ENCODE measurements at regions not wholly inside any gene's neighbourhood (a gene's known extent, or its start where the extent isn't known, plus 50 kb on each side); places are given as distances from the start of the nearest gene placed in this dataset.

DNA sequence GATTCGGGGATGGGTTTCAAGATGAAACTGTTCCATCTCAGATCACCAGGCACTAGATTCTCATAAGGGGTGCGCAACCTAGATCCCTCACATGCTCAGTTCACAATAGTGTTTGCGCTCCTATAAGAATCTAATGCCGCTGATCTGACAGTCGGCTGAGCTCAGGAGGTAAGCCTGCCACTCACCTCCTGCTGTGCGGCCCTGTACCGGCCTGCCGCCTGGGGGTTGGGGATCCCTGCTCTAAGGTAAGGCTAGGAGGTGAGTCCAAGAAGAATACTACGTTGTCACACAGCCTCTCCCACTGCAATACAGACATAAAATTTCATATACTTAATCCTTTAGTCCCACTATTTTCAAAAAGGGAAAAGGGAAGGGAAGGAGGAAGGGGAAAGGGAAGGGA is 213.4 kb upstream of the HCCS start:
- no peak overlapping the region for H3K4me2 ChIP-seq
- TF ChIP-seq RAD21 (conservative IDR thresholded peaks at IDR 0.05 in 1 of 2, IDR thresholded peaks at IDR 0.05 in 1 of 2) (no peak), CHD2 (IDR thresholded peaks at IDR 0.05; ENCODE audit: low read length, partially characterized antibody) (no peak), NR3C1 (IDR thresholded peaks at IDR 0.05) (no peak), HDAC2 (IDR thresholded peaks at IDR 0.05) (no peak), USF2 (IDR thresholded peaks at IDR 0.05) (no peak), MAX (IDR thresholded peaks at IDR 0.05) (no peak), NFE2L2 (conservative IDR thresholded peaks at IDR 0.05; ENCODE audit: low read length) (no peak), PHF8 (IDR thresholded peaks at IDR 0.05; ENCODE audit: borderline replicate concordance, low read depth) (no peak), MAFK (IDR thresholded peaks at IDR 0.05; ENCODE audit: partially characterized antibody) (no peak), ZFP36 (IDR thresholded peaks at IDR 0.05; ENCODE audit: borderline replicate concordance, partially characterized antibody) (no peak), CBX2 (IDR thresholded peaks at IDR 0.05; ENCODE audit: borderline replicate concordance, low read depth) (no peak), CTCF (IDR thresholded peaks at IDR 0.05) (no peak)
- TF ChIP-seq, protein P1, sequence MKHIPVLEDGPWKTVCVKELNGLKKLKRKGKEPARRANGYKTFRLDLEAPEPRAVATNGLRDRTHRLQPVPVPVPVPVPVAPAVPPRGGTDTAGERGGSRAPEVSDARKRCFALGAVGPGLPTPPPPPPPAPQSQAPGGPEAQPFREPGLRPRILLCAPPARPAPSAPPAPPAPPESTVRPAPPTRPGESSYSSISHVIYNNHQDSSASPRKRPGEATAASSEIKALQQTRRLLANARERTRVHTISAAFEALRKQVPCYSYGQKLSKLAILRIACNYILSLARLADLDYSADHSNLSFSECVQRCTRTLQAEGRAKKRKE (CRISPR knock-in tag; IDR thresholded peaks at IDR 0.05; ENCODE audit: low read depth), result no peak
- TF ChIP-seq, protein P2, sequence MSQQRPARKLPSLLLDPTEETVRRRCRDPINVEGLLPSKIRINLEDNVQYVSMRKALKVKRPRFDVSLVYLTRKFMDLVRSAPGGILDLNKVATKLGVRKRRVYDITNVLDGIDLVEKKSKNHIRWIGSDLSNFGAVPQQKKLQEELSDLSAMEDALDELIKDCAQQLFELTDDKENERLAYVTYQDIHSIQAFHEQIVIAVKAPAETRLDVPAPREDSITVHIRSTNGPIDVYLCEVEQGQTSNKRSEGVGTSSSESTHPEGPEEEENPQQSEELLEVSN (IDR thresholded peaks at IDR 0.05; ENCODE audit: borderline replicate concordance, low read depth), result no peak
- POLR2A ChIA-PET, result no interaction called here
- ATAC-seq (no peak), DNase-seq (ENCODE audit: low read depth in 1 of 2, low spot score in 1 of 2) (no peak), FAIRE-seq (no peak)
- H3K9me3 ChIP-seq, result no peaks in the 10 kb centered on the region
- CTCF ChIA-PET, result no interaction called here
- H3K4me3 ChIP-seq, result no peak overlapping the region
- H3K27ac ChIP-seq, result no peak overlapping the region
- H3K4me1 ChIP-seq, result peaks cover 29% of the 10 kb centered on the region
- WGBS (ENCODE audit: missing lambda C conversion rate), result 87% methylated on average over 6 of the region's 9 CpGs

- ATAC-seq, result peak; percentile 24 to 93; a peak in 3 of 6 replicates
- Histone ChIP-seq H3K9me3 (no peaks in the 10 kb centered on the region), H3K4me2 (peak overlapping the region; percentile 66), H3K4me1 (peaks cover 29% of the 10 kb centered on the region), H3K27ac (peak overlapping the region; percentile 19 to 75; a peak in 4 of 6 replicates), H3K4me3 (0 out of 3 replicates have a peak overlapping the region, but pooled peaks have one; percentile 14)
- peak; percentile 98 for FAIRE-seq
- POLR2A ChIA-PET, result no interaction called here
- 1% methylated on average over 4 of the region's 4 CpGs for WGBS (ENCODE audit: missing lambda C conversion rate)
- DNase-seq (ENCODE audit: low read depth in 1 of 2, low spot score in 1 of 2), result peak; percentile 14 to 74
- TF ChIP-seq CBX8 (IDR thresholded peaks at IDR 0.05) (no peak), FOSL2 (IDR thresholded peaks at IDR 0.05) (no peak), FOSL2 (CRISPR knock-in tag; IDR thresholded peaks at IDR 0.05) (peak; percentile 68), TFCP2L1 (CRISPR knock-in tag; IDR thresholded peaks at IDR 0.05) (no peak), JUNB (IDR thresholded peaks at IDR 0.05) (peak; percentile 37; the same call in 1 of the 2 replicates), EHMT2 (IDR thresholded peaks at IDR 0.05; ENCODE audit: low read depth) (no peak), GATA3 (IDR thresholded peaks at IDR 0.05; ENCODE audit: borderline replicate concordance) (peak; percentile 78)
- CTCF ChIA-PET, result interaction anchor here (0.7 kb wide), 1 partner anchor 235 kb away, joined by 3 read pairs; no protein-coding TSS in a partner anchor
Measured at GRCh38 chrX:10900585-10901289, 210.4 kb upstream of the HCCS start.
